NCI-H2196 treated with DMSO at 0.1 percent for 48 hours (cell line): ENCODE measurements at regions not wholly inside any gene's neighbourhood (a gene's known extent, or its start where the extent isn't known, plus 50 kb on each side); places are given as distances from the start of the nearest gene placed in this dataset.

Experiments used
- DNase-seq: peaks from one replicate; lab custom pipeline; 2025; ENCODE audit not compliant: unreplicated experiment; lab: John Stamatoyannopoulos, UW

- no peak for DNase-seq
Measured at GRCh38 chr10:71042699-71043098, 154.3 kb upstream of the PCBD1 start.

DNA sequence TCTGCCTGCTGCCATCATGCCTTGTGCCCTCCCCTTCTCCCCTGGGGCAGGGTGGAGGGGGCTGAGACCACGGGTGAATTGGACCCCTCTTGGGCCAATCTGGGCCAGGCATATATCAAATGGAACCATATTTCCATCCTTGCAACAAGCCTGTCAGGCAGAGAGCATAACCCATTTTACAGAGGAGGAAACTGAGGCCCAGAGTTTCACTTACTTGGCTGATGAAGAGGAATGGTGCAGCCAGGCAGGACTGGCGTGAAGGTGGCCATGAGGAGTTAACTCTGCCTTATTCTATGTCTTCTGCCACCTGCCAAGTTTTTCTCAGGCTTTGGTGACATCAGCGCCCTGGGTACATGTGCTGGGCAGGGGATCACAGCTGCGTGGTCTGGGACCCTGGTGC lies 155.5 kb upstream of the PCBD1 start:
- no peak for DNase-seq

GRCh38 chr10:71044720-71045119 lies 156.4 kb upstream of the PCBD1 start:
- DNase-seq: no peak

DNA sequence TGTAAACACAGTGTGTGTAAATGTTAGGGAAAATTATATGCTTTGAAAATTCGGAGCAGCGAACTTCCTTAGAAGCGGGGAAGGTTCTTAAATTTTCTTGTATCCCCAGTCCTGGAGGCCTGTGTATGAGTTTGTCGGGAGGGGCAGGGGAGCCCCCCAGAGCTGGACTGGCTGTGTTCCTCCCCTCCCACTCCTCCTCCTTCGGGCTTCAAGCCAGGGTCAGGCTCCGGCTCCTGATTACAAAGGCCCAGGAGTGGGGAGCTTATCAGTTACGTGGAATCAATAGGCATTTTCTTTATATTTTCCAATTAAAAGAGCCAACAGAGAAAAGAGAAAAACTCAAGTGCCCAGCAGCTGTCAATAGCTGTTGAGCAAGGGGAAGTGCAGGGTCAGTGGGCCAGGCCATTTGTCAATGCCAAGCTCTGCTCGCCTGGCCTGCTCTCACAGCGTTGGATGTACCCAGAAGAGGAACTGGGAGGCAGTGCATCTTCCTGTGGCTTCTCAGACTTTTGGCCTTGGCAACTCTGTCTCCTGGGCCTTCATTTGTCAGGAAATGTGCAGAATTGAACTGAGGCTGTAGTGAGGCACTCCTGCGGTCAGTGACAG lies 156.9 kb upstream of the PCBD1 start:
- no peak for DNase-seq

DNA sequence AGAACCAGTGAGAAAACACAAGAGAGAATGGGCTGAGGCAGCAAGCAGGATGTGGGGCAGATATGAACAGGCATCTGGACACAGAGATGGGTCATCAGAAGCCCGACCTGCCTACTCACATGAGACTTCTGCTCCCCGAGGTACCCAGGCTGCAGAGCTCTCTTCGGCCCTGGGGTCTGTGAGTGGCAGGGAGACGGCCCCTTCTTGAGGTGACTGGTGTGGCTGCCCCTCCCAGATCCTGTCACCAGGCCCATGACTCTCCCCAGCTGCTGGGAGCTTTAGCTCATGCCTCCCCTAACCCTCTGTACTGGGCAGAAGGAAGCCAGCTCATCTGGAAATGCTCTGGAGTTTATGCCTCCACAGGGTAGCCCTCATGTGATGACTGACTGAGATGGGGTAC lies 157.6 kb upstream of the PCBD1 start:
- no peak for DNase-seq

DNA sequence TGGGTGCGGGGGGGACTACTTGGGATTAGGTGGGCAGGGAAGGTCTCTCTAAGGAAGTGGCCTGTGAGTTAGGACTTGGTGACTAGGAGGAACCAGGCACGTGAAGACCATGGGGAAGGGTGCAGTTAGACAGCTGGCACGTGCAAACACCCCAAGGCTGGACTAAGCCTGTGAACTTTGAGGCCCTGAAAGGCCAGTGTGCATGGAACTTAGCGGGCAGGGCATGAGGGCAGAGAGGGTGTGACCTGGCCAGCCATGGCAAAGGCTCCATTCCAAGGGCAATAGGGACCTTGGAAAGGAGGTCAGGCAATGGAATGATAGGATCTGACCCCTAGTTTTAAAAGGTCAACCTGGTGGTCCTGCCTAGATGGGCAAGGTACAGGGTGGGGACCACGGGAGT lies 158.4 kb upstream of the PCBD1 start:
- DNase-seq: no peak

GRCh38 chr10:71048971-71049615 lies 160.7 kb upstream of the PCBD1 start:
- DNase-seq: no peak

DNA sequence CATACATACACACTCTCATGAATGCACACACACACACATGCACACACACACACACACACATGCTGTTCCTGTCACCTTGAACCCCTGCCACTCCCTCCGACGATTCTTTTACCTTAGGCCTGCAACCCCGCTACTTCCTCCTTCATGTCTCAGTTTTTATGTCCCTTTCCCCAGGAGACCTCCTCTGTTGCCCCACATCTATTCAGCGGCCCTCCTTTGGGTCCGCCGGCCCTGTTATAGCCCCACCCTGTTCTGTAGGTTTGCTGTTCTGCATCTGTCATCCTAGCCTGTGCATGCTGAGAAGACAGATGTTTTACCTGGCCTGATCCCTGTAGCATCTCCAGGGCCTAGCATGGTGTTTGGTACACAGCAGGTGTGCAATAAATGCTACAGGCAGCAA lies 161.6 kb upstream of the PCBD1 start:
- no peak for DNase-seq

- DNase-seq: no peak
Measured at GRCh38 chr10:71052076-71052660, 160.2 kb upstream of the UNC5B start.

- no peak for DNase-seq
Measured at GRCh38 chr10:71052708-71053107, 159.7 kb upstream of the UNC5B start.

- no peak for DNase-seq
Measured at GRCh38 chr10:71053169-71053895, 159.0 kb upstream of the UNC5B start.

DNA sequence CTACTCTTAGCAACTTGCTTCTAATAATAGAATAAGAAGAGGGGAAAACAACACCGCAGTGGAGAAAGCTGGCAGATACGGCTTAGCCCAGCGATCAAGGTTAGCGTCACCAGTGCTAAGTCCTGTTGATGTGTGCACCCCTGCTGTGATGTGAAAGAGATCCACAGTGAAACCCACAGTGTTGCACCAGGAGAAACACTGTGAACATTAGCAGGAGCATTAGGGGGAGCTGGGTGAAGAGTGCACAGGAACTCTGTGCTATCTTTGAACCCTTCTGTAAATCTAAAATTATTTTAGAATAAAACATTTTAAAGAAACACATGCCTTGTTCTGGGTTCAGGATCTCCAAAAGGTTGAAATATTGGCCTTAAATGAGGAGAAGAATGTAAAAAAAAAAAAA lies 154.1 kb upstream of the UNC5B start:
- no peak for DNase-seq

DNA sequence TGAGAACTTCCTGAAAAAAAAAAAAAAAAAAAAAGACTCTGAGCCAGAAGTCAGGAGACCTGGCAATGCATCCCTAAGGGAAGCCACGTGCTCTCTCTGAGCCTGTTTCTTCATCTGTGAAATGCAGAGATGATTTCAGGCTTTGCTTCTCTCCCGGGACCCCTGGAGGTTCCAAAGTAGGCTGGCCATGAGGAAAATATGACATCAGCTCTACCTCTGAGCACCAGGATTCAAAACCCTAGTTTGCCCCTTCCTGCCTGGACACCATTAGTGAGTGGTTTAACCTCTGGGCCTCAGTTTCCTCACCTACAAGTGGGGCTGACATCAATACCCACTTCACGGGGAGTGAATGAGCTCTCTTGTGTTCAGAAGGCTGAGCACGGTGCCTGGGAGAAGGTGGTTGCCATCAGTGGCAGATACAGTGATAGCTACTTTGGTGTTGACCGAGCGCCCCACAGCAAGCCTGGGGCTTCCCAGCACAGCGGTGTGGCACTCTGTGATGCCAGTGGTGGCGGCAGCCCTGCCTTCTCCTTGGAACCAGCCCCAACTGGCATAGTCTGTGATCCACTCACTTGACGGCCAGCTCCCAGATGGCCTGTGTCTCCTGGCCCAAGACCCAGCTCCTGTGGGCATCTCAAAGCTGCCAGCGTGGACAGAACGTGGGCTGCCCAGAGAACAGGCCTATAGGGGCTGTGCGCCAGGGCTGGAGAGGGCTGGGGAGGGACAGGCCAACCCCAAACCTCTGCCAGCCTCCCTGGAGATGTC lies 153.1 kb upstream of the UNC5B start:
- no peak for DNase-seq

GRCh38 chr10:71059943-71060342 lies 152.4 kb upstream of the UNC5B start:
- no peak for DNase-seq

DNA sequence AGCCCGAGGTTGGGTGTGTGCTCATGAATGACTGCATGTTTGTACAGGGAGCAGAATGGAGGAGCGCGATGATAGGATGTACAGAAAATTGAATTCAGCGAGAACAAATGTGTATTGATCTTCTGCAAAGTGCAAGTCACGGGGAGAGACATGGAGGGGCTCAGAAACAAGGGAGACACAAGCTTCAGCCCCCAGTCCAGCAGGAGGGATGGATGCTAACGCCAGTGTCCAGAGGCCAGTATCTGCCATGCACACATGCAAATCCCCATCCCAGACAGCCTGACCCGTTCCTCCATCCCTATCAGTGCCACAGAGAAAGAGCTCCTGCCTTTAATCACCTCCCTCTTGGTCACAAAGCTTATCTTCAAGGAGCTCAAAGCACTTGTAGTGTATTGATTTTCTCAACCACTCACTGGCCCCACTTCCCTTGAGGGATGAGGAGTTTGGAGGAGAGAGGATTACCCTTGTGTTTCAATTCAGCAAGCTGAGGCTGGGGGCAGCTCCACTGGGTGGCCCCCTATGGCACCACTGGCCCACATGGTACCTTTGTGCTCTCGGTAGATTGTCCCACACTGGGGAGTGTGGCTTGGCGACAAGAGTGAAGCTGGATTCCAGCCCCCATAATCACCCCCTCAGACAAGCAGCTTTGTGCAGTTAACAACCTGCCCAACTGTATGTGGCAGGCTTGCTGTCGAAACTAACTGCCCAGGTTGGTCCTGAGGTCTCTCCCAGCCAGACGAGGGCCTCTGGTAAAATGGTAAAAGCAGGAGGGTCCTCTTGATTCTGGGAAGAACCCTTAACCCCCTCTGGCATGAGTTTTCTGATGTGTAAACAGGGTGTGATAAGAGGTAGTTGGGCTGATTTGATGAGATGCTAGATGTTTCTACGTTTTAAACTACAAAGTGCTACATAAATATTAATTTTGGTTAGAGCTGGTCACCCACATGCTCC lies 151.6 kb upstream of the UNC5B start:
- no peak for DNase-seq

DNA sequence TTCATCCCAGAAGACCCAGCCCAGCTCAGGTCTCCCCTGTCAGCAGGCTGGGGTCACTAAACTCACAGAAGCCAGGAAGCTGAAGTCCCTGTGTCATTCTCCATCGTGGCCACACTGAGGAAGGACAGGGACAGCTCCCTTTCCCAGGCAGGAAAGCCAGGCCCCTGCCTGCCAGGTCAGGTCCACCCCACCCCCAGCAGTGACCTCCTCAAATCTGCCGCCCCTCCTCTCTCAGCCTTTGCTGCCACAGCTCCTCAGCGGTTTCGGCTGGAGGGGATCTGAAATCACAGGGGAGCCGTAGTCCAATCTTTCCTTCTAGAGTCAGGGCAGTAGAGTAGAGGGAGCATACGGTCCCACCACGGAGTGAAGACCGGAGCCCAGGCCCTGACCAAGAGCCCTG lies 150.9 kb upstream of the UNC5B start:
- DNase-seq: no peak

GRCh38 chr10:71062156-71062555 lies 150.2 kb upstream of the UNC5B start:
- DNase-seq: no peak

- no peak for DNase-seq
Measured at GRCh38 chr10:71063401-71063800, 149.0 kb upstream of the UNC5B start.

DNA sequence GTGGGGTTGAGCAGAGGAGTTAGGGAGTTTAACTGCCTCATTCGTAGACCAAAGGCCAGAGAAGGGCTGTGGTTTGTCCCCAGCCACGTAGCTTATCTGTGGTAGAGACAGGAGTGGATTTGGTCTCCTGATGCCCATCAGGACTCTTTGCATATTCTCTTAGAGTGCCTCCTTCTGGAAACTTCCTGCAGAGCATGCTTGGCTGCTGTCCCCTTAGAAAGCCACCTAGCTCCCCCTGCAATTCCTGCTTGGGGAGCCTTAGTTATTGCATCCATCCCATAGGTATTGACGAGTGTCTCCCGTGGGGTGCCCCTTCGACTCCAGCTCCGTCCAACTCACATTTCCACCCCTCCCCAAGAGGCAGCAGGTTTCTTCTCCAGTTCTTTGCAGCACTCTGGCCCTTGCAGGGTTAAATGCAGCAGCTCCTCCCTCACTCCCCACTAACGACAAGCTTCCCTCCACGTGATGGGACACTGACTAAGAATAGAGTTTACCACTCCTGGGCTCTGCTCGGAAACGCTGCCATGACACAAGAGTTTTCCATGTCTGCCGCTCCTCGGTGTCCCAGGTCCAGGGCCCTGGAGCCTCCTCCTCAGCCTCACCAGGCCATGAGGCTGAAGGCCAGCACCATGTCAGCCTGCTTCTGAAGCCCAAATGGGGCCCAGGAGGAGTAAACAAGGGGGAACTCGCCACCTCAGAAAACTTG lies 147.8 kb upstream of the UNC5B start:
- no peak for DNase-seq

DNA sequence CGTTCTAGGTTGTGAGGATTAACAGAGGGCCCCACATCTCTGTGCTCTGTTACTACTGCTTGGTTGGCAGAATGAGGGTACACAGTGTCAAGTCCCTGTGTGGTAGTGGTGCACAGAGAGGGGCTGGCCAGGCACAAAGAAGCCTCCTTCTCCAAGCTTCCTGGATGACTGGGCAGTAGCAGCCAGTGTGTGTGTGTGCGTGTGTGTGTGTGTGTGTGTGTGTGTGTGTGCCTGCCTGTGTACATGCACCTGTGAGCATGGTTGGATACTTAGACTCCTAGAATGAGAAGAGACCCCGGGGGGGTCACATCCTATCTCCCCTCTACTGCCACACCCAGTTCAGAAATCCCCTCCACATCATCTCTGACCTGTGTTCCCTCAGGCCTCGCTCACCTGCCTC lies 146.7 kb upstream of the UNC5B start:
- DNase-seq: no peak
